T-helper 2 cell treated with Interferon-gamma antibody and Interleukin-4, amounts not matched to agents 5 μg/mL and 100 μg/mL, for 36 hours (primary cell): ENCODE measurements at regions not wholly inside any gene's neighbourhood (a gene's known extent, or its start where the extent isn't known, plus 50 kb on each side); places are given as distances from the start of the nearest gene placed in this dataset.

Source experiments
- DNase-seq: peaks from one replicate; pipeline ENCODE4 v3.0.0; 2021; ENCODE audit warnings: low spot score
- H3K27ac Mint-ChIP-seq: one replicate; pipeline ENCODE4 v1.8.0; 2021; ENCODE audit warnings: mild to moderate bottlenecking, mixed read lengths
- H3K27me3 Mint-ChIP-seq: one replicate; pipeline ENCODE4 v1.8.0; 2021; ENCODE audit warnings: low read depth, mixed read lengths
- H3K36me3 Mint-ChIP-seq: one replicate; pipeline ENCODE4 v1.8.0; 2021; ENCODE audit warnings: low read depth, mixed read lengths
- H3K4me1 Mint-ChIP-seq: one replicate; pipeline ENCODE4 v1.8.0; 2021; ENCODE audit warnings: low read depth, mixed read lengths
- H3K4me3 Mint-ChIP-seq: one replicate; pipeline ENCODE4 v1.8.0; 2022; ENCODE audit warnings: mild to moderate bottlenecking, moderate library complexity, mixed read lengths
- H3K9me3 Mint-ChIP-seq: one replicate; pipeline ENCODE4 v1.8.0; 2021; ENCODE audit warnings: mixed read lengths

GRCh38 chr5:145280806-145281205, 554.3 kb downstream of the PRELID2 start:
- Mint-ChIP-seq H3K4me3 (no peak overlapping the region), H3K27ac (no peak overlapping the region), H3K4me1 (no peaks in the 10 kb centered on the region), H3K9me3 (no peaks in the 10 kb centered on the region), H3K27me3 (no peaks in the 10 kb centered on the region), H3K36me3 (no peaks in the 10 kb centered on the region)
- no peak for DNase-seq

GRCh38 chr5:145280214-145280613, 554.9 kb downstream of the PRELID2 start:
- peaks cover 3% of the 10 kb centered on the region for H3K9me3 Mint-ChIP-seq
- DNase-seq, result no peak
- no peaks in the 10 kb centered on the region for H3K36me3 Mint-ChIP-seq
- no peaks in the 10 kb centered on the region for H3K27me3 Mint-ChIP-seq
- H3K4me1 Mint-ChIP-seq, result no peaks in the 10 kb centered on the region
- no peak overlapping the region for H3K4me3 Mint-ChIP-seq
- no peak overlapping the region for H3K27ac Mint-ChIP-seq

GRCh38 chr5:145260670-145261069, 574.5 kb downstream of the PRELID2 start:
- no peak for DNase-seq
- H3K4me3 Mint-ChIP-seq, result no peak overlapping the region
- no peaks in the 10 kb centered on the region for H3K4me1 Mint-ChIP-seq
- H3K36me3 Mint-ChIP-seq, result no peaks in the 10 kb centered on the region
- no peaks in the 10 kb centered on the region for H3K27me3 Mint-ChIP-seq
- H3K9me3 Mint-ChIP-seq, result no peaks in the 10 kb centered on the region
- no peak overlapping the region for H3K27ac Mint-ChIP-seq

GRCh38 chr5:145247745-145248040, 587.4 kb downstream of the PRELID2 start:
- H3K9me3 Mint-ChIP-seq, result peaks cover 8% of the 10 kb centered on the region
- no peaks in the 10 kb centered on the region for H3K4me1 Mint-ChIP-seq
- H3K4me3 Mint-ChIP-seq, result no peak overlapping the region
- no peaks in the 10 kb centered on the region for H3K27me3 Mint-ChIP-seq
- H3K27ac Mint-ChIP-seq, result no peak overlapping the region
- no peak for DNase-seq
- H3K36me3 Mint-ChIP-seq, result no peaks in the 10 kb centered on the region

- Mint-ChIP-seq H3K4me3 (no peak overlapping the region), H3K27ac (no peak overlapping the region), H3K36me3 (no peaks in the 10 kb centered on the region), H3K4me1 (no peaks in the 10 kb centered on the region), H3K9me3 (peaks cover 8% of the 10 kb centered on the region), H3K27me3 (no peaks in the 10 kb centered on the region)
- no peak for DNase-seq
Observed at GRCh38 chr5:145246961-145247744, 588.0 kb downstream of the PRELID2 start.

GRCh38 chr5:145246379-145246778, 588.8 kb downstream of the PRELID2 start:
- Mint-ChIP-seq H3K27me3 (no peaks in the 10 kb centered on the region), H3K9me3 (peaks cover 8% of the 10 kb centered on the region), H3K4me3 (no peak overlapping the region), H3K4me1 (no peaks in the 10 kb centered on the region), H3K36me3 (no peaks in the 10 kb centered on the region), H3K27ac (no peak overlapping the region)
- no peak for DNase-seq

- no peaks in the 10 kb centered on the region for H3K36me3 Mint-ChIP-seq
- no peaks in the 10 kb centered on the region for H3K27me3 Mint-ChIP-seq
- H3K9me3 Mint-ChIP-seq, result peaks cover 8% of the 10 kb centered on the region
- H3K4me1 Mint-ChIP-seq, result no peaks in the 10 kb centered on the region
- no peak overlapping the region for H3K4me3 Mint-ChIP-seq
- no peak overlapping the region for H3K27ac Mint-ChIP-seq
- no peak for DNase-seq
Observed at GRCh38 chr5:145245354-145245753, 589.8 kb downstream of the PRELID2 start.

GRCh38 chr5:145244788-145245187, 590.4 kb downstream of the PRELID2 start:
- DNase-seq, result no peak
- no peaks in the 10 kb centered on the region for H3K4me1 Mint-ChIP-seq
- no peaks in the 10 kb centered on the region for H3K36me3 Mint-ChIP-seq
- H3K27me3 Mint-ChIP-seq, result no peaks in the 10 kb centered on the region
- no peak overlapping the region for H3K4me3 Mint-ChIP-seq
- no peak overlapping the region for H3K27ac Mint-ChIP-seq
- peaks cover 8% of the 10 kb centered on the region for H3K9me3 Mint-ChIP-seq

- Mint-ChIP-seq H3K4me1 (no peaks in the 10 kb centered on the region), H3K9me3 (peaks cover 8% of the 10 kb centered on the region), H3K27me3 (no peaks in the 10 kb centered on the region), H3K4me3 (no peak overlapping the region), H3K36me3 (no peaks in the 10 kb centered on the region), H3K27ac (no peak overlapping the region)
- DNase-seq, result no peak
Observed at GRCh38 chr5:145244251-145244650, 590.9 kb downstream of the PRELID2 start.

GRCh38 chr5:145243016-145243415, 592.1 kb downstream of the PRELID2 start:
- Mint-ChIP-seq H3K4me3 (no peak overlapping the region), H3K4me1 (no peaks in the 10 kb centered on the region), H3K27ac (no peak overlapping the region), H3K9me3 (peaks cover 8% of the 10 kb centered on the region), H3K27me3 (no peaks in the 10 kb centered on the region), H3K36me3 (no peaks in the 10 kb centered on the region)
- no peak for DNase-seq

GRCh38 chr5:145242551-145242950, 592.6 kb downstream of the PRELID2 start:
- Mint-ChIP-seq H3K4me1 (no peaks in the 10 kb centered on the region), H3K27me3 (no peaks in the 10 kb centered on the region), H3K36me3 (no peaks in the 10 kb centered on the region), H3K4me3 (no peak overlapping the region), H3K9me3 (peaks cover 5% of the 10 kb centered on the region), H3K27ac (no peak overlapping the region)
- DNase-seq, result no peak

- H3K27me3 Mint-ChIP-seq, result no peaks in the 10 kb centered on the region
- DNase-seq, result no peak
- no peaks in the 10 kb centered on the region for H3K36me3 Mint-ChIP-seq
- H3K4me3 Mint-ChIP-seq, result no peak overlapping the region
- no peaks in the 10 kb centered on the region for H3K9me3 Mint-ChIP-seq
- no peaks in the 10 kb centered on the region for H3K4me1 Mint-ChIP-seq
- H3K27ac Mint-ChIP-seq, result no peak overlapping the region
Observed at GRCh38 chr5:145237843-145238242, 597.3 kb downstream of the PRELID2 start.

GRCh38 chr5:145236983-145237382, 598.2 kb downstream of the PRELID2 start:
- no peaks in the 10 kb centered on the region for H3K27me3 Mint-ChIP-seq
- H3K36me3 Mint-ChIP-seq, result no peaks in the 10 kb centered on the region
- H3K4me1 Mint-ChIP-seq, result no peaks in the 10 kb centered on the region
- H3K9me3 Mint-ChIP-seq, result no peaks in the 10 kb centered on the region
- no peak overlapping the region for H3K27ac Mint-ChIP-seq
- DNase-seq, result no peak
- H3K4me3 Mint-ChIP-seq, result no peak overlapping the region

- Mint-ChIP-seq H3K4me3 (no peak overlapping the region), H3K27ac (no peak overlapping the region), H3K27me3 (no peaks in the 10 kb centered on the region), H3K36me3 (no peaks in the 10 kb centered on the region), H3K9me3 (no peaks in the 10 kb centered on the region), H3K4me1 (no peaks in the 10 kb centered on the region)
- no peak for DNase-seq
Observed at GRCh38 chr5:145236127-145236526, 599.0 kb downstream of the PRELID2 start.

GRCh38 chr5:145233461-145233860, 601.7 kb downstream of the PRELID2 start:
- H3K27me3 Mint-ChIP-seq, result no peaks in the 10 kb centered on the region
- H3K27ac Mint-ChIP-seq, result no peak overlapping the region
- no peak for DNase-seq
- no peaks in the 10 kb centered on the region for H3K4me1 Mint-ChIP-seq
- H3K36me3 Mint-ChIP-seq, result no peaks in the 10 kb centered on the region
- no peaks in the 10 kb centered on the region for H3K9me3 Mint-ChIP-seq
- no peak overlapping the region for H3K4me3 Mint-ChIP-seq
